HFF-Myc (cell line): ENCODE measurements at regions not wholly inside any gene's neighbourhood (a gene's known extent, or its start where the extent isn't known, plus 50 kb on each side); places are given as distances from the start of the nearest gene placed in this dataset.

Experiments used
- DNase-seq: peaks from one replicate; pipeline ENCODE4 v3.0.0-alpha.2; 2011; ENCODE audit warnings: low read depth; ENCODE audit errors: extremely low read depth
- H3K4me3 ChIP-seq: replicated peaks from 2 replicates; pipeline ENCODE4 v1.5.1; 2011; ENCODE audit warnings: low read depth, mild to moderate bottlenecking, control low read depth, low read length
- TF ChIP-seq, protein P1 (sequence below): IDR thresholded peaks from 2 replicates; pipeline ENCODE4 v1.5.1; 2012; ENCODE audit warnings: mild to moderate bottlenecking, low read depth, low read length, control low read depth; ENCODE audit errors: missing control alignments

DNA sequence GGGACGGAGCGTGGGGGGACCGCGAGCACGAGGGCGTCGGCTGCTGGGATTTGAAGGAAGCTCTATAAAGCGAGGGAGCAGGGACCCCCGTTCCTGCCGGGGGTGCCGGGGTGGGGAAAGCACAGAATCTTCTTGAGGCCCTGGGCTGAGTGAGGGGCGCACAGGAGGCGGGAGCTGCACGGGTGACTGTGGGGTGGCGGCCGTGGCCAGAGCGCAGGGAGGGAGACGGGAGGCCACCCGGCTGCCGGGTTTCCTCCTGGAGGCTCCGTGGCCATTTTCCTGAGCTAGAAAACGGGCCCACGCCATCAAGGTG is 385.1 kb downstream of the SMOC2 start:
- no peak for DNase-seq
- TF ChIP-seq, protein P1, sequence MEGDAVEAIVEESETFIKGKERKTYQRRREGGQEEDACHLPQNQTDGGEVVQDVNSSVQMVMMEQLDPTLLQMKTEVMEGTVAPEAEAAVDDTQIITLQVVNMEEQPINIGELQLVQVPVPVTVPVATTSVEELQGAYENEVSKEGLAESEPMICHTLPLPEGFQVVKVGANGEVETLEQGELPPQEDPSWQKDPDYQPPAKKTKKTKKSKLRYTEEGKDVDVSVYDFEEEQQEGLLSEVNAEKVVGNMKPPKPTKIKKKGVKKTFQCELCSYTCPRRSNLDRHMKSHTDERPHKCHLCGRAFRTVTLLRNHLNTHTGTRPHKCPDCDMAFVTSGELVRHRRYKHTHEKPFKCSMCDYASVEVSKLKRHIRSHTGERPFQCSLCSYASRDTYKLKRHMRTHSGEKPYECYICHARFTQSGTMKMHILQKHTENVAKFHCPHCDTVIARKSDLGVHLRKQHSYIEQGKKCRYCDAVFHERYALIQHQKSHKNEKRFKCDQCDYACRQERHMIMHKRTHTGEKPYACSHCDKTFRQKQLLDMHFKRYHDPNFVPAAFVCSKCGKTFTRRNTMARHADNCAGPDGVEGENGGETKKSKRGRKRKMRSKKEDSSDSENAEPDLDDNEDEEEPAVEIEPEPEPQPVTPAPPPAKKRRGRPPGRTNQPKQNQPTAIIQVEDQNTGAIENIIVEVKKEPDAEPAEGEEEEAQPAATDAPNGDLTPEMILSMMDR: no peak
- no peak overlapping the region for H3K4me3 ChIP-seq

DNA sequence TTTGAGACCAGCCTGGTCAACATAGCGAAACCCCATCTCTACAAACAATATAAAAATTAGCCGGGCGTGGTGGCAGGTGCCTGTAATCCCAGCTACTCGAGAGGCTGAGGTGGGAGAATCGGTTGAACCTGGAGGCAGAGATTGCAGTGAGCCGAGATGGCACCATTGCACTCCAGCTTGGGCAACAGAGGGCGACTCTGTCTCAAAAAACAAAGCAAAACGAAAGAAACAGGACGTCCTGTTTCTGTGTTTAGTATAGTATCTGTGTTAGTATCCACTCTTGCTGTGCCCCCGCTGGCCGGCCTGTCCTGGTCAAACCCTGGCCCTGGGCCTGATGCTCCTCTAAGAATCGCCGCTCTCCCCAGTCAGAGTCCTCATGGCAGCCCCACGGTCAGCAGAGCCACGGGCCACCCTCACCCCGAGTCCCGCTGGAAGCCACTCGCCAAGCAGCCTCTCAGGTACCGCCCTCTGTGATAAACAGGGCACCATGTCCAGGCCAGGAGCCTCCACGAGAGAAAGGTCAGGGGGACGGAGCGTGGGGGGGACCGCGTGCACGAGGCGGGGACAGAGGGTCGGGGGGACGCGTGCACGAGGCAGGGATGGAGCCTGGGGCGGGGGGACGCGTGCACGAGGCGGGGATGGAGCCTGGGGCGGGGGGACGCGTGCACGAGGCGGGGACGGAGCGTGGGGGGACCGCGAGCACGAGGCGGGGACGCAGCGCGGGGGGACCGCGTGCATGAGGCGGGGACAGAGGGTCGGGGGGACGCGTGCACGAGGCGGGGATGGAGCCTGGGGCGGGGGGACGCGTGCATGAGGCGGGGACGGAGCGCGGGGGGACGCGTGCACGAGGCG is 384.5 kb downstream of the SMOC2 start:
- H3K4me3 ChIP-seq: no peak overlapping the region
- no peak for DNase-seq
- TF ChIP-seq, protein P1: no peak

DNA sequence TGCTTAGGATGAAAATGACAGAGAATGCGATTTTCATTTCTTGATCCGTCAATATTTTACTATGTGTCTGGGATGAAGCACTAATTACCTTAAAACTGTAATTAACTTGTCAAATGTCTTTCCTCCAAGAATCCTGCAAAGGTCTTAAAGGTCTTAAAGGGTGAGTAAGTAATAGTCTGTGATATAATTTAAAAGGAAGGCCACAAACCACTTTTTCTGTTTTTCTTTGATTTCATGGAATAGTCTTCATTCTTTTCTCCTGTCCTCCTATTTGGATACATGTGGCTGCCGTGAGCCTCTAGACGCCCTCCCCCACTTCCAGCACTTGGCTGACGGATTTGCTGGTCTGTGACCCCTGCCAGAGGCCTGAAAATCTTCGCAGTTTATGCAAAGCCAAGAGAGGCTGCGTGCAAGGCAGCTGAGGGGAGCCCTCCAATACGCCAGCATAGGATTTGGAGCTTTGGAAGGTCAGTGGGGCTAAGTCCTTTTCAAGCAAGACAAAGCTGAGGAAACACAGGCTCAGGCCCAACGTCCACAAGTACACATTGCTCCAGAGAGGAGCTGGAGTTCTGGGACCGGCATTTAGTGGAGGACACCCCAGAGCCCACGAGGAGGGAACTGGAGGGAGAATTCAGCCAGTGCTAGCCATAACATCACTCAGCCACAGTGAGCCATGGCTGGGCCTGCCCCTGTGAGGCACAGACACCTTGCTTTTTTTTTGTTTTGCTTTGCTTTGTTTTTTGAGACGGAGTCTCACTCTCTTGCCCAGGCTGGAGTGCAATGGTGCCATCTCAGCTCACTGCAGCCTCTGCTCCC is 382.6 kb downstream of the SMOC2 start:
- TF ChIP-seq, protein P1: no peak
- DNase-seq: no peak
- H3K4me3 ChIP-seq: no peak overlapping the region

DNA sequence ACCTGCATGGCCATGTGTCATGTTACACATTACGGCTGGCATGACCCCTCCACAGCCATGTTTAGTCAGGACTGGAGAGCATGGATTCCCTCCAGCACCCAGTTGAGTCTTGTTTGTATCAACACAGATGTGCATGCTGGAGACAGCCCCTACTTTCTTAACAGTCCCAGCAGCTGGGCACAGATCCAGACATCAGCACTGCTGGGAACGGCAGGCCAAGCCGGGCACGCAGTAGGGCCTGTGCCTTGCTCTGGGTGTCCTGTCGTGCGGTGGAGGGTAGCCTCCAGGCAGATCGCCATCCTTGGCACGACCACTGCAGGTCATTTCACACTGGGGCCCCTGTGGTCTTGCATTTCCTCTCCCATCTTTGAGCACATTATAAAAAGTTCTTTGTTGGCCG is 381.4 kb downstream of the SMOC2 start:
- H3K4me3 ChIP-seq: no peak overlapping the region
- no peak for DNase-seq
- TF ChIP-seq, protein P1: no peak

DNA sequence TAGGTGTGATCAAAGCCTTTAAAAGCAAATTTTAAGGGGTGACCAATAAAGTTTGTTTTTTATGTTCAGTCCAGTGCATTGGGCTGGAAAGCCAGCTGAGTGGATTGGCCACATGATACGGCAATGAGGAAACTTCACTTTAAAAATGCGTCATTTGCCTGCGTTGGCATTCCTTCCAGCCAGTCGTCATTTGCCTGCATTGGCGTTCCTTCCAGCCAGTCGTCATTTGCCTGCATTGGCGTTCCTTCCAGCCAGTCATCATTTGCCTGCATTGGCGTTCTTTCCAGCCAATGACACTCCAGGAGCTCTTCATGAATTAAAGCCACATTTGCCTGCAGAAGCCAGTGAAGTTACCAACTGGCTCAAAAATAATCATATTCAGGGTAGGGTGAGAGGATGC is 378.6 kb downstream of the SMOC2 start:
- TF ChIP-seq, protein P1: no peak
- no peak overlapping the region for H3K4me3 ChIP-seq
- DNase-seq: no peak

DNA sequence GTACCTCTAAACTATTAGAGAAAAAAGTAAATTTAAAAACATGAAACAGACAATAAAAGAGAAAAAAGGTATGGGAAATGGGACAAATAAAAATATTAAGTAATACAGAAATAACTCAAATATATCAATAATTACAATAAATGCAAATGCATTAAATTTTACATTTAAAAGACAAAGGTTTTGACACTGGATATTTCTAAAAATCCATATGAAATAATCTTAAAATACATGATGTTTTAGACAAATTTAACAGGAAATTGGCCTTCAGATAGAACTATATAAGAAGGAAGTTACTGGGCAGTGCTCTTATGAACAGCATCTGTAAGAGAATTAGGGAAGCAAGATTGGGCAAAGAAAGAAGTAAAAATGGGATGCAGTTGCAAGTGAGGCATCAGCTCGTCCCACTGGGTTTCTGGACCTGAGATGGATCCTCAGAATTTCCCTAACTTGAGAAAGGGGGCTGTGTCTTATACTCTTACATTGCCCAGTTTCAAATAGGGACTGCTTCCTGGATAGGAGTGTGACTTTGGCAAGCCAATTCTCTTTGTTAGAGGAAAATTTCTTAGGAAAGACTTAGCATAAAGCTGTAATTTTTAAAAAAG is 376.7 kb downstream of the SMOC2 start:
- no peak overlapping the region for H3K4me3 ChIP-seq
- DNase-seq: no peak
- TF ChIP-seq, protein P1: no peak
